AG04450 (cell line): ENCODE measurements at regions not wholly inside any gene's neighbourhood (a gene's known extent, or its start where the extent isn't known, plus 50 kb on each side); places are given as distances from the start of the nearest gene placed in this dataset.

Experiments used
- CTCF ChIA-PET: fragments of 300-600, 350-600 bp; formaldehyde crosslinking; extraction: SDS; loops from one replicate; lab custom pipeline; 2022; ENCODE audit warnings: antibody characterized with exemption, inconsistent platforms; lab: Charles Lee
- POLR2A ChIA-PET: fragments of 350-600 bp; formaldehyde crosslinking; extraction: SDS; loops from one replicate; lab custom pipeline; 2021; ENCODE audit warnings: antibody characterized with exemption, inconsistent platforms; lab: Yijun Ruan, JAX
- DNase-seq: peaks from one replicate; pipeline ENCODE4 v3.0.0-alpha.2; 2011; ENCODE audit warnings: low read depth, low spot score
- H3K27ac ChIP-seq: one replicate; pipeline ENCODE4 v1.5.1; 2012; ENCODE audit warnings: low read depth, low read length, control low read depth
- H3K27me3 ChIP-seq: one replicate; pipeline ENCODE4 v1.6.0; 2012; ENCODE audit warnings: low read length; ENCODE audit not compliant: control insufficient read depth, insufficient read depth
- H3K4me3 ChIP-seq: 2 replicates; pipeline ENCODE4 v1.5.1; 2011; ENCODE audit warnings: mild to moderate bottlenecking, low read depth, low read length, control low read depth
- H3K9me3 ChIP-seq: 2 replicates; pipeline ENCODE4 v1.5.1; 2012; ENCODE audit warnings: low read length; ENCODE audit not compliant: control insufficient read depth, insufficient read depth
- CTCF ChIP-seq: IDR thresholded peaks from 2 replicates; pipeline ENCODE4 v1.5.1; 2011; ENCODE audit warnings: low read depth, low read length, control low read depth, inconsistent platforms

- ChIA-PET POLR2A (no interaction called here), CTCF (interaction anchor here (0.7 to 1.1 kb wide), 2 partner anchors 732 to 960 kb away, joined by 3 read pairs; no protein-coding TSS in a partner anchor)
- no peak for TF ChIP-seq CTCF
- Histone ChIP-seq H3K4me3 (no peak overlapping the region), H3K9me3 (no peaks in the 10 kb centered on the region; the same call in 1 of the 2 replicates), H3K27ac (no peak overlapping the region), H3K27me3 (no peaks in the 10 kb centered on the region)
- no peak for DNase-seq
Observed at GRCh38 chr2:226625946-226626345, 173.7 kb downstream of the IRS1 start.

- TF ChIP-seq CTCF: no peak
- Histone ChIP-seq H3K27ac (no peak overlapping the region), H3K27me3 (no peaks in the 10 kb centered on the region), H3K4me3 (no peak overlapping the region), H3K9me3 (no peaks in the 10 kb centered on the region)
- POLR2A ChIA-PET: interaction anchor here (0.6 kb wide), 1 partner anchor 179 kb away, joined by 3 read pairs; no protein-coding TSS in a partner anchor
- no peak for DNase-seq
- CTCF ChIA-PET: interaction anchor here (2.0 kb wide), 1 partner anchor 12 kb away, joined by 4 read pairs; no protein-coding TSS in a partner anchor
Observed at GRCh38 chr2:226623587-226624368, 175.8 kb downstream of the IRS1 start.

- peak; percentile 32 for TF ChIP-seq CTCF
- H3K27me3 ChIP-seq: no peaks in the 10 kb centered on the region
- DNase-seq: no peak
- CTCF ChIA-PET: interaction anchor here (2.0 kb wide), 1 partner anchor 14 kb away, joined by 4 read pairs; no protein-coding TSS in a partner anchor
- no peaks in the 10 kb centered on the region; the same call in 1 of the 2 replicates for H3K9me3 ChIP-seq
- no peak overlapping the region for H3K27ac ChIP-seq
- POLR2A ChIA-PET: no interaction called here
- no peak overlapping the region for H3K4me3 ChIP-seq
Observed at GRCh38 chr2:226622484-226622883, 177.1 kb downstream of the IRS1 start.

- Histone ChIP-seq H3K27ac (no peak overlapping the region), H3K9me3 (no peaks in the 10 kb centered on the region; the same call in 1 of the 2 replicates), H3K4me3 (no peak overlapping the region), H3K27me3 (no peaks in the 10 kb centered on the region)
- CTCF ChIA-PET: no interaction called here
- no peak for DNase-seq
- TF ChIP-seq CTCF: no peak
- POLR2A ChIA-PET: no interaction called here
Observed at GRCh38 chr2:226620176-226620575, 179.4 kb downstream of the IRS1 start.

GRCh38 chr2:226619707-226620106 lies 179.9 kb downstream of the IRS1 start:
- CTCF ChIA-PET: interaction anchor here (1.0 kb wide), 1 partner anchor 955 kb away, joined by 3 read pairs; no protein-coding TSS in a partner anchor

More at GRCh38 chr2:226619707-226620106, 179.9 kb downstream of the IRS1 start:
- no peak overlapping the region for H3K4me3 ChIP-seq
- no peak for DNase-seq
- POLR2A ChIA-PET: no interaction called here
- TF ChIP-seq CTCF: no peak
- H3K9me3 ChIP-seq: no peaks in the 10 kb centered on the region; the same call in 1 of the 2 replicates
- no peaks in the 10 kb centered on the region for H3K27me3 ChIP-seq
- H3K27ac ChIP-seq: no peak overlapping the region
